SU-DHL-6 (cell line): ENCODE measurements at regions not wholly inside any gene's neighbourhood (a gene's known extent, or its start where the extent isn't known, plus 50 kb on each side); places are given as distances from the start of the nearest gene placed in this dataset.

Experiments
- CTCF ChIP-seq: fragments of 200-600 bp; sonication (generic); IDR thresholded peaks from one replicate; pipeline ENCODE4 v1.5.1; 2017; ENCODE audit warnings: antibody characterized with exemption, mild to moderate bottlenecking, low read length, moderate library complexity; ENCODE audit not compliant: insufficient read depth, poor library complexity, severe bottlenecking
- EZH2phosphoT487 ChIP-seq: fragments of 200-600 bp; sonication (generic), shearing (Covaris generic); conservative IDR thresholded peaks from 2 replicates; pipeline ENCODE4 v1.6.1; 2018; ENCODE audit warnings: mild to moderate bottlenecking, antibody characterized with exemption, low read length, moderate library complexity, mixed read lengths

DNA sequence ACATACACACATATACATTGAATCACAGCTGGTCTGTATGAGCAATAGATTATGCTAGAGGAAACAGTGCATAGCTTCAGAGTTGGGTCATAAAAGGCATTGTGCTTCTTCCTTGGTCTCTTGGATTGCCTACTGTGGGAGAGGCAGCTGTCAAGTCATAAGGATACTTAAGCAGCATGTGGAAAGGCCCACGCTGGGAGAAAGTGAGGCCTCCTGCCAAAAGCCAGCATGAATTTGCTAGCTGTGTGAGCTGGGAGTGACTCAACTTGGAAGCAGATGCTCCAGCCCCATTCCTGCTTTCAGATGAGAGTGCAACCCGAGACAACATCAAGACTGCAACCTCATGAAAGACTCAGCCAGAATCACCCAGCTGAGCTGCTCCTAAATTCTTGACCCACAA is 311.9 kb upstream of the TBX3 start:
- no peak for TF ChIP-seq CTCF
- TF ChIP-seq EZH2phosphoT487, result no peak
